ENCODE measurements at regions not wholly inside any gene's neighbourhood (a gene's known extent, or its start where the extent isn't known, plus 50 kb on each side); places are given as distances from the start of the nearest gene placed in this dataset.
"Not testable (repeated sequence)": the region's sequence is repeated elsewhere in the genome, so short reads cannot be mapped to it uniquely, and the experiment has no call there.

DNA sequence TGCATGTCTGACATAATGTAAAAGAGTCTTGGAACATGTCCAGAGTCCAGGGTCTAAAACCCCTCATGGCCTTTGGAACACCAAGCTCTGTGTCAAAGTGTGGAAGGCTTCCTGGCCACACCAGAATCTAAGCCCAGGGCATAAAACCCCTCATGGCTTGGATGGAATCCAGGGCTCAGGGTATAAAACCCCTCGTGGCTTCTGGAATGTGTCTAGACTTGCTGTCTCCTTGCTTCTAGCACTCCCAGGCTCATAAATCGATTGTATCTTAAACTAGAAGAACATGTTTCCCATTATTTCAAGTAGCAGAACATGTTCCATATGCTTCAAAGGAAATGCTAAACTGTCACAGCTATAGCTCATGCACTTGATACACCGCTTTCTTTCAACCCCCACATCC lies 504.1 kb upstream of the SYNCRIP start:
- not testable (repeated sequence) for H3K27ac Mint-ChIP-seq; H3K4me1 Mint-ChIP-seq (ENCODE audit: low read depth); H3K9me3 Mint-ChIP-seq; H3K27me3 Mint-ChIP-seq (ENCODE audit: low read depth); H3K36me3 Mint-ChIP-seq (ENCODE audit: low read depth); H3K4me3 Mint-ChIP-seq

DNA sequence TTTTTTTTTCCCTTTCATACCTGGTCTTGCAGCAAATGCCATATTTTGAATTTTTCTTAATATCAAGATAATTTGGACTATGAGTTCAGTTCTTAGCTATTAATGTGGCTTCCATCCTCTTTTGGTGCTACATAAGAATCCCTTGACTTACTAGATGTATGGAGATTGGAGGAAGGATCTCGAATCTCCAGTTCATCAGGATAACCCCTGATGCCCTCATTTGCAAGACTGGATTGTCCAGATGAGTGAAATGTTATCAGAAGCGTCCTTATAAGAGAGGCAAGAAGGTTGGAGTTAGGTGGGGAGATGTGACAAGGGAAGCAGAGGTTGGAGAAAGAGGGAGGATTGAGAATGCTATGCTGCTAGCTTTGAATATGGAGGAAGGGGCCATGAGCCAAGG lies 499.6 kb upstream of the SYNCRIP start:
- H3K27me3 Mint-ChIP-seq (ENCODE audit: low read depth), result no peaks in the 10 kb centered on the region
- H3K27ac Mint-ChIP-seq, result no peak overlapping the region
- no peak overlapping the region for H3K4me3 Mint-ChIP-seq
- peaks cover 3% of the 10 kb centered on the region for H3K9me3 Mint-ChIP-seq
- no peaks in the 10 kb centered on the region for H3K4me1 Mint-ChIP-seq (ENCODE audit: low read depth)
- H3K36me3 Mint-ChIP-seq (ENCODE audit: low read depth), result no peaks in the 10 kb centered on the region

DNA sequence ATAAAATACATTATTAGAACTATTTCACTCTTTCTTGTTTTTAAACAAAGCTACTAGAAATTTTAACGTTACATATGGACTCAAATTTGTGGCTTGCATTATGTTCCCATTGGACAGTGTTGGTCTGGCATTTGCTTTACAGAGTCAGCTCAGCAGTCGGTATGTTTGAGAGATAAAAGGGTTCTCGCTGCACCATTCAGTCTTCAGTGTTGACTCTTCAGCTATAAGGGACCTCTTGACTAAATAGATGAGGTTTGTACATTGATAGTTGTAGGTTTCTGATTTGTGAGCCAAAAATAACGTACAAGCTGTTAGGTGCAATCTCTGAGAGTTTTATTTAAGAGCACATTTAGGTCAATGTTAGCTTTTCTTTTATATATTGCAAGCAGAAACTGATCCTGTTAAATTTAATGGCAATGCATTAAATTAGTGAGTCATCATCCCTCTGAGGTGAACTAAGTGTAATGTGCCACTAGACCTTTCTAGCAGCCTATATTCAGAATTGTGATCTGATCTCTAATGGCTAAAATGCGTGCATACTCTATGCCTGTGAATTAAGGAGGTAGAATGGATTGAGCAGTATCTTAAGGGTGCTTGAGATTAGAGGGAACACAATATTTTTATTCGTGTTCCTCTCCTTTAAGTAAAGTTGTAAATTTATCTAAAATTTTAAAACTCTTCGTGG lies 485.6 kb upstream of the SYNCRIP start:
- Mint-ChIP-seq H3K36me3 (ENCODE audit: low read depth) (no peaks in the 10 kb centered on the region), H3K4me3 (no peak overlapping the region), H3K9me3 (peaks cover 16% of the 10 kb centered on the region), H3K27me3 (ENCODE audit: low read depth) (no peaks in the 10 kb centered on the region), H3K27ac (no peak overlapping the region), H3K4me1 (ENCODE audit: low read depth) (no peaks in the 10 kb centered on the region)

DNA sequence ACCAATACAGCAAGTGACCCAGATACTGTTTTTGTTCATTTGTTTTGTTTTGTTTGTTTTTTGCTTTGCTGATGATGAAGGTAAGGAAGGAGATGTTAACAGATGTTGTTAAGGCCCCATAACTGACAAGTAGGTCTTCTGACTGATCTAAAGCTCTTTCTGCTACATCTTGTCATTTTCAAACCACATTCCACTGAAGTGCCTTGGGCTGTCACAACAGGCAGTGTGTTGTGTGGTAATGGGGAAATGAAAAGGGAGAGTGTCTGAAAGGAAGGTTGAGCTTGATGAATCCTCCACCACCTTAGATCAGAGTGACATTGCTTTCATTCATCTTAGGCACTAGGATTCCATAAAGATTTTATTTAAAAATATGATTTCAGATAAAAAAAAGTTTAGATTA lies 479.4 kb upstream of the SYNCRIP start:
- no peaks in the 10 kb centered on the region for H3K36me3 Mint-ChIP-seq (ENCODE audit: low read depth)
- no peak overlapping the region for H3K27ac Mint-ChIP-seq
- no peaks in the 10 kb centered on the region for H3K4me1 Mint-ChIP-seq (ENCODE audit: low read depth)
- no peak overlapping the region for H3K4me3 Mint-ChIP-seq
- no peaks in the 10 kb centered on the region for H3K9me3 Mint-ChIP-seq
- no peaks in the 10 kb centered on the region for H3K27me3 Mint-ChIP-seq (ENCODE audit: low read depth)

GRCh38 chr6:86118271-86118670 lies 475.6 kb upstream of the SYNCRIP start:
- no peak overlapping the region for H3K27ac Mint-ChIP-seq
- no peaks in the 10 kb centered on the region for H3K4me1 Mint-ChIP-seq (ENCODE audit: low read depth)
- no peak overlapping the region for H3K4me3 Mint-ChIP-seq
- H3K27me3 Mint-ChIP-seq (ENCODE audit: low read depth), result no peaks in the 10 kb centered on the region
- H3K9me3 Mint-ChIP-seq, result peaks cover 9% of the 10 kb centered on the region
- no peaks in the 10 kb centered on the region for H3K36me3 Mint-ChIP-seq (ENCODE audit: low read depth)

DNA sequence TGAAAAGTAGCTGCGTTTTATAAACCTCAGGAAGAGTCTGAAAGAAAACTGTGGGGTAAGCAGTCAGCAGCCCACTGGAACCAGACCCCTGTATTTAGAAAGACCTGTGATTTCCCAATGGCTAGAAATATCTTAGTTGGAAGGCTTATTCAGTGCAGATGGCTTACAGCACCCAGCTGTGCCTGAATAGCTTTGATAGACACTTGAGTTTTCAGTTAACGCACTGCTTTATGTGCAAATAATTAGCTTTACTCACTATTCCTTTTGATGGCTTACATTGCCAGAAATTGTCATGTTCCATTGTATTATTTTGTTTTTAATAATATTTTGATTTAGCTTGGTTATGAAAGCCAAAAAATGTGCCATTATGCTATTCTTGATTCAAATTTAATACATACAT lies 465.3 kb upstream of the SYNCRIP start:
- no peaks in the 10 kb centered on the region for H3K27me3 Mint-ChIP-seq (ENCODE audit: low read depth)
- peaks cover 9% of the 10 kb centered on the region for H3K9me3 Mint-ChIP-seq
- no peak overlapping the region for H3K4me3 Mint-ChIP-seq
- no peaks in the 10 kb centered on the region for H3K36me3 Mint-ChIP-seq (ENCODE audit: low read depth)
- no peaks in the 10 kb centered on the region for H3K4me1 Mint-ChIP-seq (ENCODE audit: low read depth)
- no peak overlapping the region for H3K27ac Mint-ChIP-seq

DNA sequence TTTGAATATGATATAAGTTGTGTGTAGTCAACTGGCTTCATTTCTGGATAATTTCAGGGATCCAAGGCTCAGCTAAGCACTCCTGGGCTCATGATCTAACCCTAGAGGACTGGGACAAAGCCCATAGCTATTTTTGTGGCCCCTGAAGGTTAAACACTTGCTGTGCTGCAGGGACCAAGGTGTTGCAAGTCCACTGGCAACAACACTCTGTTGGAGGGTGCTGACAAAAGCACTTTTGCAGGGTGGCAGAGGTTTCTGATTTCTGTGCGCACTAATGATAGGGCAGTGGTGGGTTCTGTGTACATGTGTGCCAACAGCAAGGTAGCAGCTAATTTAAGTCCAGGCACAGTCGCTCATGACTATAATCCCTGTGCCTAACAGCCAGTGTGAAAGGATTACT lies 445.3 kb upstream of the SYNCRIP start:
- H3K4me3 Mint-ChIP-seq, result no peak overlapping the region
- no peaks in the 10 kb centered on the region for H3K27me3 Mint-ChIP-seq (ENCODE audit: low read depth)
- H3K27ac Mint-ChIP-seq, result no peak overlapping the region

DNA sequence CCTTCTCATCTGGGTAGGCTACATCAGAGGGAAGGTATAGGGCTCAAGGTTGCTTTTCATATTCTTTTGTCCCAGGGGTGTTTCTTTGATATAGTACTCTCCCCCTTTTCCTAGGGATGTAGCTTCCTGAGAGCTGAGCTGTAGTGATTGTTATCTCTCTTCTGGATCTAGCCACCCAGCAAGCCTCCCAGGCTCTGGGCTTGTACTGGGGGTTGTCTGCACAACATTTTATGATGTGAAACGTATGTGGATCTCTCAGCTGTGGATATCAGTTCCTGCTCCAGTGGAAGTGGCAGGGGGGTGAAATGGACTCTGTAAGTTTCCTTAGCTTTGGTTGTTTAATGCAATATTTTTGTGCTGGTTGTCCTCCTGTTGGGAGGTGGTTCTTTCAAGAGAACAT lies 437.3 kb upstream of the SYNCRIP start:
- Mint-ChIP-seq H3K36me3 (ENCODE audit: low read depth) (no peaks in the 10 kb centered on the region), H3K9me3 (peaks cover 7% of the 10 kb centered on the region), H3K27me3 (ENCODE audit: low read depth) (no peaks in the 10 kb centered on the region), H3K27ac (no peak overlapping the region), H3K4me1 (ENCODE audit: low read depth) (no peaks in the 10 kb centered on the region), H3K4me3 (no peak overlapping the region)

More for the DNA sequence above, 445.3 kb upstream of the SYNCRIP start:
- Mint-ChIP-seq H3K4me1 (ENCODE audit: low read depth) (no peaks in the 10 kb centered on the region), H3K36me3 (ENCODE audit: low read depth) (no peaks in the 10 kb centered on the region), H3K9me3 (peaks cover 23% of the 10 kb centered on the region)

DNA sequence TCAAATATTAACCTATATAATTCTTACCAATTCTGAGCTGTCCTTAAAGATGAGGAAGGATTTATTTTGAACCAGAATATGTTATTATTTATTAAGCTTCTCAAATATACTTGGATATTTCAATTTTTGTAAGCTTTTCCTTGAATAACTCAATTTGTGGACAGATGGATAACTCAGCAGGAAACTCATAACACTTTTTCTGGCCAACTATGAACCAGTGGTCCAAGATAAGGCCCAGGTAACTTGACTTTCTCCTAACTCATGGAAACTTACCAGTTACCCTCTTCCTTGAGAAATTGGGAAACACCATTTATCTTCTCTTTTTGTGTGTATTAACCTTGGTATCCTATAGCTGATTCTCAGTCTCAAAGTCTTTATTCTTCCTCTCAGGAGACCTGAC lies 427.5 kb upstream of the SYNCRIP start:
- no peaks in the 10 kb centered on the region for H3K4me1 Mint-ChIP-seq (ENCODE audit: low read depth)
- no peak overlapping the region for H3K4me3 Mint-ChIP-seq

DNA sequence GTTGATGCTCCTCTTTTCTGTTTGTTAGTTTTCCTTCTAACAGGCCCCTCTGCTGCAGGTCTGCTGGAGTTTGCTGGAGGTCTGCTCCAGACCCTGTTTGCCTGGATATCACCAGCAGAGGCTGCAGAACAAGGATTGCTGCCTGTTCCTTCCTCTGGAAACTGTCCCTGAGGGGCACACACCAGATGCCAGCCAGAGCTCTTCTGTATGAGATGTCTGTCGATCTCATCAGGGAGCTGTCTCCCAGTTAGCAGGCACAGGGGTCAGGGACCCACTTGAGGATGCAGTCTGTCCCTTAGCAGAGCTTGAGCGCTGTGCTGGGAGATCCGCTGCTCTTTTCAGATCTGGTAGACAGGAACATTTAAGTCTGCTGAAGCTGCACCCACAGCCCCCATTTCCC lies 422.3 kb upstream of the SYNCRIP start:
- not testable (repeated sequence) for H3K36me3 Mint-ChIP-seq (ENCODE audit: low read depth); H3K4me3 Mint-ChIP-seq; H3K9me3 Mint-ChIP-seq; H3K4me1 Mint-ChIP-seq (ENCODE audit: low read depth); H3K27ac Mint-ChIP-seq; H3K27me3 Mint-ChIP-seq (ENCODE audit: low read depth)

More for the DNA sequence above, 427.5 kb upstream of the SYNCRIP start:
- Mint-ChIP-seq H3K27ac (no peak overlapping the region), H3K36me3 (ENCODE audit: low read depth) (no peaks in the 10 kb centered on the region), H3K9me3 (no peaks in the 10 kb centered on the region), H3K27me3 (ENCODE audit: low read depth) (no peaks in the 10 kb centered on the region)

GRCh38 chr6:86057293-86057980 lies 414.8 kb upstream of the SYNCRIP start:
- not testable (repeated sequence) for H3K36me3 Mint-ChIP-seq (ENCODE audit: low read depth); H3K4me1 Mint-ChIP-seq (ENCODE audit: low read depth); H3K27me3 Mint-ChIP-seq (ENCODE audit: low read depth); H3K4me3 Mint-ChIP-seq; H3K27ac Mint-ChIP-seq
- H3K9me3 Mint-ChIP-seq, result peaks cover 19% of the 10 kb centered on the region

DNA sequence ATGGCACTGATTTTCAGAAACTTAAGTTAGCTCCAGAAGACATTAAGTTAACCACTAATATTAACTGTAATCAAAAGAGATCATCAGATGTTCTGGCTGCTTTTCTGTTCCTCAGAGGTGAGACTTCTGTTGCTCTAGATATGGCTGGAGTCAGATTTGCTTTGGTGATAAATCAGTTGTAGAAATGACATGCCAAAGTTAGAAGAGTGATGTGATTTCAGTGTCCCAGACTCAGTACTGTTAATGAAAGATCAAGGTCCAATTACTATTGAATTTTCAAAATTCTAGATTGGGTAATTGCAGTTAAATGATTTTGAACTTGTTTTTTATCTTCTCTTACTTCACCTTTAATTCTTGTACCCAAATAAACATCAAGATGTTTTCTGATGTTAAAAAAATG lies 402.4 kb upstream of the SYNCRIP start:
- Mint-ChIP-seq H3K4me1 (ENCODE audit: low read depth) (no peaks in the 10 kb centered on the region), H3K9me3 (peaks cover 7% of the 10 kb centered on the region), H3K27me3 (ENCODE audit: low read depth) (no peaks in the 10 kb centered on the region), H3K27ac (no peak overlapping the region), H3K4me3 (no peak overlapping the region), H3K36me3 (ENCODE audit: low read depth) (no peaks in the 10 kb centered on the region)

DNA sequence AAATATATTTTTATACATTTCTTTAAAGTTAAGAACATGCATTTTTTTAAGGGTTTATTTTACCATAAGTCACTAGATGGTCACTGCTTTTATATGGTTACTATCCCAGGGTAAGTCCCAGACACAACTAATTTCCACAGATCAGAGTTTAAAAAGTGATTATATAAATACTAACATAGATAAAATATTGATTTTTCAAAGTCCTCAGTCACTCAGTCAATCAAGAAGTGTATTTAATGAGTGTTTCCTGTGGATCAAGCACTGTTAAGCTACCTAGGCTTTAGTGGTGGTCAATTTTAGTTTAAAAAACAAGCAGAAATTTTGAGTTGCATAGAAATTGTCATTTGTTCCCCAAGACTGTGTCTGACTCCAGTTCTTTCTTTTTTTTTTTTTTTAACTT lies 399.5 kb upstream of the SYNCRIP start:
- Mint-ChIP-seq H3K36me3 (ENCODE audit: low read depth) (no peaks in the 10 kb centered on the region), H3K9me3 (peaks cover 4% of the 10 kb centered on the region), H3K4me3 (no peak overlapping the region), H3K27me3 (ENCODE audit: low read depth) (no peaks in the 10 kb centered on the region), H3K27ac (no peak overlapping the region), H3K4me1 (ENCODE audit: low read depth) (no peaks in the 10 kb centered on the region)

GRCh38 chr6:86031713-86032112 lies 389.0 kb upstream of the SYNCRIP start:
- H3K36me3 Mint-ChIP-seq (ENCODE audit: low read depth), result no peaks in the 10 kb centered on the region
- no peak overlapping the region for H3K4me3 Mint-ChIP-seq
- no peaks in the 10 kb centered on the region for H3K27me3 Mint-ChIP-seq (ENCODE audit: low read depth)
- no peaks in the 10 kb centered on the region for H3K4me1 Mint-ChIP-seq (ENCODE audit: low read depth)
- peaks cover 15% of the 10 kb centered on the region for H3K9me3 Mint-ChIP-seq
- no peak overlapping the region for H3K27ac Mint-ChIP-seq

DNA sequence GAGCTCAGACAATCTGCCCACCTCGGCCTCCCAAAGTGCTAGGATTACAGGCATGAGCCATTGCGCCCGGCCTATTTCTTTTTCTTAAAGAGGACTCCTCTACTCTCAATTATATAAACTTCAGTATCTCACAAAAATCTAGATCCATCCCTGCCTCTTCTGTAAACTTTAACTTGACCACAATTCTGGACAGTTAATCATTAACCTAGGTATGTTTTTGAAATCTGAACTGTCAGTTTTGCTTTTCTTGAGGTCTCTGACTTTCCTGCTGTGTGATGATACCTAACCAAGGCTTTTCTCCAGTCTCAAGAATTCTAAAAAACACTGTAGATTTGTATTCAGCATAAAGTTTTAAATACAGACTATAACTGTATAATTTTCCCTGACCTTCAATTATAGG lies 388.2 kb upstream of the SYNCRIP start:
- Mint-ChIP-seq H3K4me1 (ENCODE audit: low read depth) (no peaks in the 10 kb centered on the region), H3K36me3 (ENCODE audit: low read depth) (no peaks in the 10 kb centered on the region), H3K27me3 (ENCODE audit: low read depth) (no peaks in the 10 kb centered on the region), H3K4me3 (no peak overlapping the region), H3K9me3 (peaks cover 15% of the 10 kb centered on the region), H3K27ac (no peak overlapping the region)

All from T-helper 1 cell treated with Interleukin-12 subunit alpha and Interleukin-12 subunit beta and Interleukin-4 antibody, amounts not matched to agents 30 μg/mL and 1 μg/mL, for 36 hours (primary cell).